GM04503 (cell line): ENCODE measurements at regions not wholly inside any gene's neighbourhood (a gene's known extent, or its start where the extent isn't known, plus 50 kb on each side); places are given as distances from the start of the nearest gene placed in this dataset.

ENCODE experiments used
- DNase-seq: peaks from one replicate; pipeline ENCODE4 v3.0.0-alpha.2; 2012; ENCODE audit warnings: low read depth

DNA sequence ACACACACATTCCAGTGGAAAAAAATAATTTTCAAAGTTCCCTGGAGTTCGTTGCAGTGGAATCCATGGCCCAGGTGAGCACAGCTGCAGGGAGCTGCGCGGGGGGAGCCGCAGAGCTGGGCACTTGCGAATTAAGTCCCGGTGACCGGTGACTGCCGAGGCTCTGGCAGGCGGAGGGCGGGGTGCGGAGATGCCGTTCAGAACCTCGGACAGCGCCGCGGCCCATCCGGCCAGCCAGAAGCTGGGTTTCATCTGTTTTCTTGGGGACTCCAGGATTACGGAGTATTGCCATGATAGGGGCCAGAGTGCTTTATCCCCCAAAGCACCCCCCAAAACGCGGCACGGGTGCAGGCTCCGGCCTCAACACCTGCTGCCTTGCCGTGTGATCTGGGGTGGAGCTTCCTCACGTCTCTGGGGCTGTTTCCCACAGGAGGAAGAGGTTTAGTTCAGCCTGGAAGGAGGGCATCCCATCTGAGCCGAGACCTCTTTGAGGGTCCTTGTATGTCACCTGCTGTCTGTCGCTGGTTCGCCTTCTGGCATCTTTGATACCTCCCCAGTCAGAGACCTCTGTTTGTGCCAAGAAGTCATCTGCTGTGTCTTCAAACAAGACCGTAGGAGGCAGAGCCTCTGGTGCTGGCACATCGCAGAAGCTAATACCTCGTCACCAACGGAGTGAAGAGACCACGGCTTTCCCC, 99.4 kb downstream of the YTHDF1 start:
- DNase-seq = no peak

DNA sequence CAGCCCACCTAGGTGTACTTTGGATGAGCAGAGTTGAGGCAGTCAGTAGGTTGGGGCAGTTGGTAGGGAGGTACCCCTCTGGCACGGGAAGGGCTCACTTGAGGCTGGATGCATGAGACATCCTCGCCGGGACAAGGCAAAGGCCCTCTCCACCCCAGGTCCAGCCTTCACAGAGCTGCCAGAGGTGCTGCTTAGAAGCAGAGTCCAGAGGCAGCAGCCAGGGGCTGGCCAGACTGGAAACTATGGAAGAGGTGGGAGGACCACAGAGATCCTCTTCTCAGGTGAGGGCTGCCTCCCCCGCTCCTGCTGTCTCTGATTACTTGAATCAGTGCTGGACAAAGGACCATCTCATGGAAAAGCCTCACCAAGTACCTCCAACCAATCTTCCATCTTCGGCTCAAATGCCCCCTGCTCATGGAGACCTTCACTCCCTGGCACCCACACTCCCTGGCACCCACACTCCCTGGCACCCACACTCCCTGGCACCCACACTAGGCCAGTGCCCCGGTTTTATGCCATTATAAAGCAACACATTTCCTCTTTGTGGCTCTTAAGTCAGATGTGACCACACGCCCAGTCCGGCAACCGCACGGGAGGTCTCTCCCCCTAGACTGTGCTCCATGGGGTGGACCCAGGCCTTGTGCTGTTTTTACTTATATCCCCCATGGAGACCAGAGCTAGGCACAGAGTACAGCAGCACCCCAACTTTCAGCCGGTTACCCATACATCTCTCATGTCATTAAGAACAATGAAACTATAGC, 100.1 kb downstream of the YTHDF1 start:
- no peak for DNase-seq

GRCh38 chr20:63114693-63115311, 101.1 kb downstream of the YTHDF1 start:
- DNase-seq = no peak

- no peak for DNase-seq
Measured at GRCh38 chr20:63114006-63114692, 101.8 kb downstream of the YTHDF1 start.

GRCh38 chr20:63112491-63113219, 103.3 kb downstream of the YTHDF1 start:
- DNase-seq = no peak

DNA sequence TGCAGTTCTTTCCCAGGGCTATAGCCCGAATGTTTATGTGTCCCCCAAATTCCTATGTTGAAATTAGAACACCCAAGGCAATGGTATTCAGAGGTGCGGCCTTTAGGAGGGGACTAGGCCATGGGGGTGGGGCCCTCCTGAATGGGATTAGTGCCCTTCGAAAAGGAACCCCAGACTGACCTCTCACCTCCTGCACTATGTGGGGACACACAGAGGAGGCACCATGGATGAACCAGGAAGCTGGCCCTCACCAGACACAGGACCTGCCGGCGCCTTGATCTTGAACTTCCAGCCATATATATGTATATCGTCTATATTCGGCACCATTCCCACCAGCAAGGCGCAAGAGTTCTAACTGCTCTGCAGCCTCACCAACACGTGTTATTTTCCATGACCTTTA, 101.5 kb upstream of the BHLHE23 start:
- no peak for DNase-seq

- DNase-seq = no peak
Measured at GRCh38 chr20:63107449-63108200, 100.9 kb upstream of the BHLHE23 start.

DNA sequence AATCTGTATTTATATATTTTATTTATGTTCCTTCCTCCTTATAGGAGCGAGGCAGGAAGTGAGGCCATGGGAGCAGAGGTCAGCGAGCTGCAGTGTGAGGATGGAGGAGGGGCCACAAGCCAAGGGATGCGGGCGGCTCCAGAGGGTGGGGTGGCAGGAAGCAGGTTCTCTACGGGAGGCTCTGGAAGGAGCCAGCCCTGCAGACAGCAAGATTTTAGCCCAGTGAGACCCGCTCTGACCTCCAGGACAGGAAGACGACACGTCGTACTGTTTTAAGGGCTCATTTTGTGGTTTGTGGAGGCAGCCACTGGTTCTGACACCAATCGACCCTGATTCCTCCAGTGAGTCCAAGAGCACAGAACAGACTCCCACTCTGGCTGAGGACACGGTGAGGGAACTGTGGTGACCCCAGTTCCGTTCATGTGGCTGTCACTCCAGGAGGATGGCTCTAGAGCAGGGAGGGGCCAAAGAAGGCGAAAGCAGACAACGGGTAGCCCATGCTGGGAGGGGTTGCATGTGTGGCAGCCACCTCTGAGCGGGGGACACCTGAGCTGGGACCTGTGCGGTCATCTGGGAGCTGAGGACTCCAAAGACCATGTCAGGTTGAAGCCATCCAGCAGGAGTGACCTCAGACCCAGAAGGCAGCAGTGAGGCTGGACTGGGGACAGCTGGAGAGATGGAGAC, 100.1 kb upstream of the BHLHE23 start:
- no peak for DNase-seq

DNA sequence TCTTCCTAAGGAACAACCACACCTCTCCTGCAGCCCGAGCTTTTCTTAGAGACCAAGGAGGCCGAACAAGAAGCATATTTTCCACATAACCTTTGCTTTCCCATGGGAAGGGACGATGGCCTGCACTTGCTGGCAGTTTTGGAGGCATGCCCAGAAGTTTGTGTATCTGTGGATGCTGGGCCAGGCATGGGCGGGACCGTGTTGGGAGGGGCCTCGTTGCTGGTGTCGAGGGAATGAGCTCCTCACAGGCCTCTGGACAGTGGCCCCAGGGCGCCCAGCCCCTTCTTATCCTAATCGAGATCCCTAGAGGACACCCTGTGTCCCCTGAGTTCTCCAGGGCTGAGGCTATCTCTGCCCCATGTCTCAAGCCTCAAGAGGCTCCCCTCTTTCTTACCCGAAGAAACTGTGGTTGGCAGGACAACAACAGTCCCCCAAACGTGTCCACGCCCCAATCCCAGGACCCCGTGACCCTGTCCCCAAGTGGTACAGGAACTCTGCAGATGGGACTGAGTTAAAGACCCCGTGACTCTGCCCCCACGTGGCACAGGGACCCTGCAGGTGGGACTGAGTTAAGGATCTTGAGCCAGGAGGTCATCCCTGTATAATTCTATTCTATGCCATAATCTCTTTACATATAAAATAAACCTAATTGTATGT, 99.5 kb upstream of the BHLHE23 start:
- DNase-seq = no peak

- DNase-seq = no peak
Measured at GRCh38 chr20:63105211-63106107, 98.7 kb upstream of the BHLHE23 start.

DNA sequence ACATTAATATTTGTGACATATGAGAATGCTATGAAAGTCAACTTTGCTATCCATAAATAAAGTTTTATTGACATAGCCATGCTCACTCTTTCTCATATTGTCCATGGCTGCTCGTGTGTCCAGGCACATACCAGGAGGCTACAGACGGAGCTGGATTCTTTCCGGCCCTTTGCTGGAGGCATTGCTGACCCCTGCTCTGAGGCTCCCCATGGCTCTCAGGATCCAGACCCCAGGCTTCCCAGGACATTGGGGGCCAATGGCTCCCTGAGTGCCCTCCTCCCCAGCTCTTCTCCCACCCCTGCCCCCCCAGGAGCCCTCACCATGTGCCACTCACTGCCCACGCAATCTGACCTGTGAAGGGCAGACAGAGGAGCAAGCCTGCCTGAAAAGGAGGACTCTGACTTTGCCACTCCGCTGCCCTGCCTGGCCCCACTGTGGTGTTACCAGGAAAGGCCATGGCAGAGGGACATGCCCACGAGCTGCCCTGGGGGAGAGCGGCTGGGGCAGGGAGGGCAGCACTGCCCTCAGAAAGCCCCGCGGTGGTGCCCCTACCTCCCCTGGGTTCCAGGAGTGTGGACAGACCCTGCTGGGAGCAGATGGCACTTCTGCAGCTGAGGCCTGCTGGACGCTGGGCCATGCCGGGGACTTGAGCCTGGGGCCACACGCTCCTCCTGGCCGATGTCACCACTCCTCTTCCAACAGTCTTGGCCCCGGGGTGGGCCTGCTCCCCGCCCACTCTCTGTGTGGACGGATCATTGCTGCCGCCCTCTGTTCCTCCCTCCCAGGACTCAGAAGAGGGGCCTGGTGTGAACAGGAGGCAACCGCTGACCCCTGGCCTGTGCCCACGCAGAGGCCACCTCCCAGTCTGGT, 97.8 kb upstream of the BHLHE23 start:
- DNase-seq = no peak

GRCh38 chr20:63103402-63104311, 96.9 kb upstream of the BHLHE23 start:
- no peak for DNase-seq

DNA sequence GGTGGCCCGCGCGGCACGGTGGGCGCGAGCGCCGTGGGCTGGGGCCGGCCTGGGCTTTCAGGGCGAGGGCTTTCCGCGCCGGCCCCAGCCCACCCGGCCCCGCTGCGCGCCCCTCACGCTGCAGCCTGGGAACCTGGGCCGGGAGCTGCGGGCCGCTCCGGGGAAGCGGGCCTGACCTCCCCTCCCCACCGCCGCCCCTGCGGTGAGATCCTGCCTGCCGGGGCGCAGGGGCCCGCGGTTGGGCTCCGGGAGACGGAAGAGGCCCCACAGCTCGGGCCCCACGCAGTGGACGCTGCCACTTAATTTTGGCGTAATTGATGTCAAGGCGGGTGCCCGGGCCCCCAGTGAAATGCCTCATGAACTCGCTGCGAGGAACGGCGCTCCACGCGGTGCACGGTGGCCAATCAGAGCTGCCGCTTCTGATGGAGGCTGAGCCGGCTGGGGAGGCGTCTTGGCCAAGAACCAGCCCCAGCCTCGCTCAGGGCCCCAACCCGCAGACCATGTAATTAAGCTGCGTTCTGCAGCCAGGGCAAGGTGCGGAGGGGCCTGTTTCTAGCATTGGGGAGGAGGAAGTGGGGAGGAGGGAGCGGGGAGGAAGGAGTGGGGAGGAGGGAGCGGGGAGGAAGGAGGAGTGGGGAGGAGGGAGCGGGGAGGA, 96.1 kb upstream of the BHLHE23 start:
- no peak for DNase-seq

GRCh38 chr20:63101781-63102720, 95.3 kb upstream of the BHLHE23 start:
- no peak for DNase-seq
